AG09319 (cell line): ENCODE measurements at regions not wholly inside any gene's neighbourhood (a gene's known extent, or its start where the extent isn't known, plus 50 kb on each side); places are given as distances from the start of the nearest gene placed in this dataset.

ENCODE experiments used
- DNase-seq: peaks from one replicate; pipeline ENCODE4 v3.0.0-alpha.2; 2010; ENCODE audit warnings: low read depth; ENCODE audit errors: extremely low read depth
- TF ChIP-seq, protein P1 (sequence below): IDR thresholded peaks from 2 replicates; pipeline ENCODE4 v1.5.1; 2011; ENCODE audit warnings: low read depth, mild to moderate bottlenecking, inconsistent platforms, low read length, moderate library complexity

DNA sequence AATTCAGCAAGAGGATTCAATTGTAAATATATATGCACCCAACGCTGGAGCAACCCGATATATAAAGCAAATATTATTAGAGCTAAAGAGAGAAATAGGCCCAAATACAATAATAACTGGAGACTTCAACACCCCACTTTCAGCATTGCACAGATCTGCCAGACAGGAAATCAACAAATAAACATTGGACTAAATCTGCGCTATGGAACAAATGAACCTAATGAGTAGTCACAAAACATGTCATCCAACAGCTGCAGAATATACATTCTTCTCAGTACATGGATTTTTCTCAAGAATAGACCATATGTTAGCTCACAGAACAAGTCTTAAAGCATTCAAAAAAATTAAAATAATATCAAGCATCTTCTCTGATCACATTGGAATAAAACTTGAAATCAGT lies 86.1 kb upstream of the SLC1A1 start:
- TF ChIP-seq, protein P1, sequence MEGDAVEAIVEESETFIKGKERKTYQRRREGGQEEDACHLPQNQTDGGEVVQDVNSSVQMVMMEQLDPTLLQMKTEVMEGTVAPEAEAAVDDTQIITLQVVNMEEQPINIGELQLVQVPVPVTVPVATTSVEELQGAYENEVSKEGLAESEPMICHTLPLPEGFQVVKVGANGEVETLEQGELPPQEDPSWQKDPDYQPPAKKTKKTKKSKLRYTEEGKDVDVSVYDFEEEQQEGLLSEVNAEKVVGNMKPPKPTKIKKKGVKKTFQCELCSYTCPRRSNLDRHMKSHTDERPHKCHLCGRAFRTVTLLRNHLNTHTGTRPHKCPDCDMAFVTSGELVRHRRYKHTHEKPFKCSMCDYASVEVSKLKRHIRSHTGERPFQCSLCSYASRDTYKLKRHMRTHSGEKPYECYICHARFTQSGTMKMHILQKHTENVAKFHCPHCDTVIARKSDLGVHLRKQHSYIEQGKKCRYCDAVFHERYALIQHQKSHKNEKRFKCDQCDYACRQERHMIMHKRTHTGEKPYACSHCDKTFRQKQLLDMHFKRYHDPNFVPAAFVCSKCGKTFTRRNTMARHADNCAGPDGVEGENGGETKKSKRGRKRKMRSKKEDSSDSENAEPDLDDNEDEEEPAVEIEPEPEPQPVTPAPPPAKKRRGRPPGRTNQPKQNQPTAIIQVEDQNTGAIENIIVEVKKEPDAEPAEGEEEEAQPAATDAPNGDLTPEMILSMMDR = no peak
- no peak for DNase-seq

DNA sequence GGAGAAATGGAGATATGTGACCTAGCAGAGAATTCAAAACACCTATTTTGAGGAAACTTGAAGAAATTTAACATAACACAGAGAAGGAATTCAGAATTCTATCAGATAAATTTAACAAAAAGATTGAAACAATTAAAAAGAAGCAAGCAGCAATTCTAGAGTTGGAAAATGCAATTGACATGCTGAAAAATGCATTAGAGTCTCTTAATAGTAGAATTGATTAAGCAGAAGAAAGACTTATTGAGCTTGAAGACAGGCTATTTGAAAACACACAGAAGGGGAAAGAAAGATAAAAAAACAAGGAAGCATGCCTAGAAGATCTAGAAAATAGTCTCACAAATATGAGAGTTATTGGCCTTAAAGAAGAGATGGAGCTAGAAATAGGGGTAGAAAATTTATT lies 87.8 kb upstream of the SLC1A1 start:
- DNase-seq = no peak
- TF ChIP-seq, protein P1 = no peak

DNA sequence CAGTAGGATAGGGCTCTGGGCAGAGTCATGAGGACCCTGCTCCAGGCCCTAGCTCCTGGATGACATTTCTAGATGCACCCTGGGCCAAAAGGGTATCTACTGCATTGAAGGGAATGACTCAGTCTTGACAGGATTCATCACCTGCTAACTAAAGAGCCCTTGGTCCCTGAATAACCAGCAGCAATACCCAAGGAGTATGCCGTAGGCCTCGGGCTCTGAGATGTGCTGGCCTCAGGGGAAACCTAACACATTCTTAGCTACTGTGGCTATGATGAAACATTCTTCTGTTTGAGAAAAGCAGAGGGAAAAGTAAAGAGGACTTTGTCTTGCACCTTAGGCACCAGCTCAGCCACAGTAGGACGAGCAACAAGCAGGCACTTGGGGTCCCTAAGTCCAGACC lies 89.5 kb upstream of the SLC1A1 start:
- TF ChIP-seq, protein P1 = no peak
- DNase-seq = no peak

DNA sequence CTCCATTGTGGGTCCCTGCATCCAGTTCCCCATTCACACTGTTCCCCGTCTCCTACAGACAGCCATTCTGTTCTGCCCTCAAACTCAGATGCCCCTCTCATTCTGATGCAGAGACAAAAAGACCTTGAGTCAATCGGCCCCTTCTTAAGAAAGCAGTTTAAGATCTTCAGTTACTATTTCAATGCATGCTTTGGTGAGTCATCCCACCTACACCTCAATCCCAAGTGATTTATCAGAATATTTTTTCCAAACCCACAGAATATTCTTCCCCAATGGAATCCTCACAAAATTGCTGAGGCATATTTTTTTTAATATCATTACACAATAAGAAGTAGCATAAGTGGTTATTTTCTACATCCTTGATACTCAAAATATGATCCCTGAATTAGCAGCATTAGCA lies 92.4 kb upstream of the SLC1A1 start:
- no peak for DNase-seq
- TF ChIP-seq, protein P1 = no peak

DNA sequence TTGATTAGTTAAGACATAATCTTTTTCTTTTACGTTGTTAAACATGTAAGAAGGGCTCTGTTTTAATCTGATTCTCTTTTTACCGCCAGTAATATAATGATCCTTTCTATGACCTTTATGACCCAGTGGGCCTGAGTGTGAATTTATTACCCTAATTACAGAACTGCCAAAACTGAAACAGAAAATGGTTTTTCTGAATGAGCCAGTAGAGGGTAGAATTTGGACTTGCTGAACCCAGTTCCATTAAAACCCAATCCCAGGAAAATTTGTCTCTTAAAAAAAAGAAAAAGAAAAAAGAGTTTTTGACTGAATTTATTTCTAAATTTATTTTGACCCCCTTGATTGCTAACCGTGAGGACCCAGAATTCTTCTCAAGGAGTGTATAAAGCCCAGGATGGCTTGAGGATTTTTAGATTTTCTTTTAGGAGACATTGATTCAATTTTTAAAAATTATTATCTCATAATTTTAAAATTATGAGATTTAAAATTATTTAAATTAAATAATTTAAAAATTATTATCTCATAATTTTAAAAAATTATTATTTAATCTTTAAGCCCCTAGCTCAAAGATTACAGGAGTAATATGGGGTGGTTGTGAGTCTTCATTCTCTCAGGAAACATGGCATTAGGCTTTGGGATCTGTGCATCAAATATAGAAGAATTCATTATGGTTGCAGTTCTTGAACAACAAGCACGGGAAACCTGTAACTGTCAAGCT lies 94.1 kb upstream of the GLIS3 start:
- TF ChIP-seq, protein P1 = no peak; the same call in 1 of the 2 replicates
- no peak for DNase-seq

DNA sequence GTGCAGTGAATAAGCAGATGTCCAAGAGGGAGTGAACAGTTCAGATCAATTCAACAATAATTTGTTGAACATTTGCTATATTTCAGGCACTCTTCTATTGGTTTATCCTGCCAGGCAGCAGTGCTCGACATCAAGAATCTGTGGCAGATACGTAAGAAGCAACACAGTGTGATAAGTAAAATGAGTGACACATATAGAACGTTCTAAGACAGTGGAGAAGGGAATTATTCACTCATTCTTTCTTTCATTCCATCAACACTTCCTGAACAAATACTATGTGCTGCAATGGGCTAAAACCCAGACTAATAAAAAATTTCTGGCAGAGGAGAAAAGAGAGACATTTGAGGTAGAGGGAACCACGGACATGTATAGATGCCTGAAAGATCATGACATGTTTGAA lies 89.9 kb upstream of the GLIS3 start:
- no peak for DNase-seq
- TF ChIP-seq, protein P1 = no peak

DNA sequence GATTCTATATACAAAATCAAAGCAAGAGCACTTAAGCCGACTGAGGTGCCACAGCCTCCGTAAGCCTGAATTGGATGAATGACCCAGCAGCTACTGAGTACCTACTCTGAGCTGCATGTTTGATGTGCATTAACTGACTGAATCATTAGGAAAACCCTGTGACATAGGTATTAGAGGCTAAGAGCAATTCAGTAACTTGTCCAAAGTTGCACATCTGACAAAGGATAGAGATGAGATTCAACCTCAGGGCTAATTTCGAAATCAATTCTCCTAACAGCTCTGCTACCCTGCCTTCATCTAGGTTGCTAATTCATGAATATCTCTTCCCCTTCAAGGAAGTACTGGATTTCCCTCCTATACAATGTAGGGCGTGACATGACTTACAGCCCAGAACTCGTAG lies 89.1 kb upstream of the GLIS3 start:
- TF ChIP-seq, protein P1 = no peak
- DNase-seq = no peak
